Stomach (tissue), 4 donors: ENCODE measurements at regions not wholly inside any gene's neighbourhood (a gene's known extent, or its start where the extent isn't known, plus 50 kb on each side); places are given as distances from the start of the nearest gene placed in this dataset.

Experiments
- POLR2A ChIP-seq, 4 donors: fragments of 450-650 bp; IDR thresholded peaks; one replicate each; pipeline ENCODE4 v1.6.1; 2016; ENCODE audit warnings: antibody characterized with exemption in 4 of 4, control low read depth in 2 of 4, mild to moderate bottlenecking in 1 of 4, moderate library complexity in 1 of 4
- POLR2AphosphoS5 ChIP-seq, 3 donors: sonication (generic); formaldehyde crosslinking; IDR thresholded peaks; one replicate each; pipeline ENCODE4 v1.6.1; 2016; ENCODE audit warnings: antibody characterized with exemption in 3 of 3
- TF ChIP-seq, protein P1 (sequence below), 7 experiments: fragments of 450-650 bp in 4 of 7; fragments of 200-600 bp in 3 of 7; sonication (generic) in 3 of 7; IDR thresholded peaks; one replicate each; pipeline ENCODE4 v1.5.1; 2016 to 2019; ENCODE audit warnings: antibody characterized with exemption in 7 of 7, control low read depth in 2 of 7, mild to moderate bottlenecking in 1 of 7

DNA sequence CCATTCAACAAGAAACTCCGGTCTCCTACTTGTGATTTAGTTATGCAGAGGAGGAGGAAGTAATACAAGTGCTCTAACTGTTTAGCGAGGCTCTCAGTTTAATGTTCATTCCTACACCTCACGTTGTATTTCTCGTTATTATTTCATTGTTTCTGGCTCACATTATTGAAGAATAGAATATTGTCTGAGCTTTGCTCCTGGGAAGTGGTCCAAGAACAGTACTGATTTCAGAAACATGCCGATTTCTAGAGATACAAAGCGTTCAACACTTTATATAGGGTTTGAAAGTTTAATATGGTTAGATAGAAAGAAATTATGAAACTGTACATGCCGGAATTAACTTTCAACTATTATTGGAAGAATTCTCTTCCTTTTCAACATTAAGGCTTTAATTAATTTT is 1145.5 kb downstream of the TBL1XR1 start:
- TF ChIP-seq, protein P1, sequence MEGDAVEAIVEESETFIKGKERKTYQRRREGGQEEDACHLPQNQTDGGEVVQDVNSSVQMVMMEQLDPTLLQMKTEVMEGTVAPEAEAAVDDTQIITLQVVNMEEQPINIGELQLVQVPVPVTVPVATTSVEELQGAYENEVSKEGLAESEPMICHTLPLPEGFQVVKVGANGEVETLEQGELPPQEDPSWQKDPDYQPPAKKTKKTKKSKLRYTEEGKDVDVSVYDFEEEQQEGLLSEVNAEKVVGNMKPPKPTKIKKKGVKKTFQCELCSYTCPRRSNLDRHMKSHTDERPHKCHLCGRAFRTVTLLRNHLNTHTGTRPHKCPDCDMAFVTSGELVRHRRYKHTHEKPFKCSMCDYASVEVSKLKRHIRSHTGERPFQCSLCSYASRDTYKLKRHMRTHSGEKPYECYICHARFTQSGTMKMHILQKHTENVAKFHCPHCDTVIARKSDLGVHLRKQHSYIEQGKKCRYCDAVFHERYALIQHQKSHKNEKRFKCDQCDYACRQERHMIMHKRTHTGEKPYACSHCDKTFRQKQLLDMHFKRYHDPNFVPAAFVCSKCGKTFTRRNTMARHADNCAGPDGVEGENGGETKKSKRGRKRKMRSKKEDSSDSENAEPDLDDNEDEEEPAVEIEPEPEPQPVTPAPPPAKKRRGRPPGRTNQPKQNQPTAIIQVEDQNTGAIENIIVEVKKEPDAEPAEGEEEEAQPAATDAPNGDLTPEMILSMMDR (IDR thresholded peaks at IDR 0.05), result no peak
- TF ChIP-seq POLR2A (IDR thresholded peaks at IDR 0.05), result no peak
- no peak for TF ChIP-seq POLR2AphosphoS5 (IDR thresholded peaks at IDR 0.05)
